WI38 (cell line): ENCODE measurements at regions not wholly inside any gene's neighbourhood (a gene's known extent, or its start where the extent isn't known, plus 50 kb on each side); places are given as distances from the start of the nearest gene placed in this dataset.

Experiments used
- H3K4me3 ChIP-seq: 2 replicates; pipeline ENCODE4 v1.5.1; 2011; ENCODE audit warnings: low read depth, mild to moderate bottlenecking, control low read depth, low read length
- TF ChIP-seq, protein P1 (sequence below): IDR thresholded peaks from 2 replicates; pipeline ENCODE4 v1.5.1; 2012; ENCODE audit warnings: low read depth, mild to moderate bottlenecking, control low read depth, low read length

DNA sequence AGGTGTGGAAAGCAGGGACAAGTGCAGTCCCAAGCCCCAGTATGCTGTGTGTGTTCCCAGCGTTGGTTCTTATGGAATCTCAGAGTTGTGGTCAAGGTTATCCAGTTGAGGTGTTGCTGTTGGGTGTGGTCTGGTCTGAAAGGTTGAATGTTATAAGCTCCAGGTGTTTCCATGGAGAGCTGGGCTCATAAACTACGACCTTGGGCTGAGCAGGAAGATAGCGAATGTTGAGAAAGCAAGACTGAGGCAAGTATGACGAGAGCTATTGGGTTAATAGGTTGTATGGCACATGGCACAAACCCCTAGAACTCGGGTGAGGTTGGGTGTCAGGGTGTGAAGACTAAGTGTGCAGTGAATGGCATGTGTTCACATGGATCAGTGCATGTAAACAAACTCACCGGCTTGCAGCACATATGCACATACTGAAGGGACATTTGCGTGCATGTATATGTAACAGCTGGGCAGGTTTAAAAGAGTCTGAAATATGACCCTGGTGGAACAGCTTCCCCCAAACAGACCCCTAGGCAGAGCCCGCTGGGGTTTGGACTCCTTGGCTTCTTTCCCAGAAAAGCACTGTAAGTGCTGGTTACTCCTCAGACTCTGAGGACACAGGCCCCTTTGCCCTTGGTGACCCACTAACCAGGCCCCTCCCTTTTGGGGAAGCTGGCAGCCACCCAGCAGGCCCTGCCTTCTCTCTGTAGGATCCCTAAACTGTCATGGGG is 117.5 kb downstream of the NAV1 start:
- TF ChIP-seq, protein P1, sequence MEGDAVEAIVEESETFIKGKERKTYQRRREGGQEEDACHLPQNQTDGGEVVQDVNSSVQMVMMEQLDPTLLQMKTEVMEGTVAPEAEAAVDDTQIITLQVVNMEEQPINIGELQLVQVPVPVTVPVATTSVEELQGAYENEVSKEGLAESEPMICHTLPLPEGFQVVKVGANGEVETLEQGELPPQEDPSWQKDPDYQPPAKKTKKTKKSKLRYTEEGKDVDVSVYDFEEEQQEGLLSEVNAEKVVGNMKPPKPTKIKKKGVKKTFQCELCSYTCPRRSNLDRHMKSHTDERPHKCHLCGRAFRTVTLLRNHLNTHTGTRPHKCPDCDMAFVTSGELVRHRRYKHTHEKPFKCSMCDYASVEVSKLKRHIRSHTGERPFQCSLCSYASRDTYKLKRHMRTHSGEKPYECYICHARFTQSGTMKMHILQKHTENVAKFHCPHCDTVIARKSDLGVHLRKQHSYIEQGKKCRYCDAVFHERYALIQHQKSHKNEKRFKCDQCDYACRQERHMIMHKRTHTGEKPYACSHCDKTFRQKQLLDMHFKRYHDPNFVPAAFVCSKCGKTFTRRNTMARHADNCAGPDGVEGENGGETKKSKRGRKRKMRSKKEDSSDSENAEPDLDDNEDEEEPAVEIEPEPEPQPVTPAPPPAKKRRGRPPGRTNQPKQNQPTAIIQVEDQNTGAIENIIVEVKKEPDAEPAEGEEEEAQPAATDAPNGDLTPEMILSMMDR: no peak
- H3K4me3 ChIP-seq: no peak overlapping the region

GRCh38 chr1:201659572-201659971 is 120.6 kb downstream of the NAV1 start:
- H3K4me3 ChIP-seq: no peak overlapping the region
- TF ChIP-seq, protein P1: no peak

GRCh38 chr1:201660931-201661822 is 122.2 kb downstream of the NAV1 start:
- TF ChIP-seq, protein P1: no peak
- H3K4me3 ChIP-seq: no peak overlapping the region

GRCh38 chr1:201661823-201662359 is 123.0 kb downstream of the NAV1 start:
- TF ChIP-seq, protein P1: no peak
- H3K4me3 ChIP-seq: no peak overlapping the region

DNA sequence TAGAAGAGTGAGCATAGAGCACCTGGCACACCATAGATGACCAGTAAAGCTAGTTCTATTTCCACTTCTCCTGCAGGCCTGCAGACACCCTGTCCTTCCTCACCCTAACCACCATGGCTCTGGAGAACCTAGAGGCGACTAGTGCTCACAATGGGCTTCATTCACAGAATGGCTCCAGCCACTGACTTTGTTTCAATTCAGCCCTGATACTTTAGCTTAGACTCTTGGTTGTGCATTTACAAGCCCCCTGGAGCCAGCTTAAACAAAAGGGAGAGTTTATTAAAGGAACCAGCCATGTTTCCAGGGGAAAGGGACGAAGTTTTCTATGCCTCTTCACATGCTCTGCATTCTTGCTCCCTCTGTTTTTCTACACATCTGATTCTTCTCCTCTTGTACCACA is 123.7 kb downstream of the NAV1 start:
- no peak overlapping the region for H3K4me3 ChIP-seq
- TF ChIP-seq, protein P1: no peak

- no peak overlapping the region for H3K4me3 ChIP-seq
- TF ChIP-seq, protein P1: no peak
Measured at GRCh38 chr1:201663491-201664113, 124.7 kb downstream of the NAV1 start.
